ENCODE measurements at regions not wholly inside any gene's neighbourhood (a gene's known extent, or its start where the extent isn't known, plus 50 kb on each side); places are given as distances from the start of the nearest gene placed in this dataset.
"Not testable (repeated sequence)": the region's sequence is repeated elsewhere in the genome, so short reads cannot be mapped to it uniquely, and the experiment has no call there.

- Mint-ChIP-seq H3K27me3 (ENCODE audit: low read depth) (no peaks in the 10 kb centered on the region), H3K27ac (no peak overlapping the region)
- no peak for DNase-seq
Observed at GRCh38 chr12:23139026-23139425, 514.1 kb downstream of the ETNK1 start.

GRCh38 chr12:23140710-23141109 lies 515.7 kb downstream of the ETNK1 start:
- no peaks in the 10 kb centered on the region for H3K4me1 Mint-ChIP-seq (ENCODE audit: low read depth)
- H3K27me3 Mint-ChIP-seq (ENCODE audit: low read depth) = no peaks in the 10 kb centered on the region
- peaks cover 7% of the 10 kb centered on the region in 2 donors for H3K36me3 Mint-ChIP-seq (ENCODE audit: insufficient read depth in 2 of 2)
- H3K4me3 Mint-ChIP-seq = no peak overlapping the region
- DNase-seq = no peak
- H3K27ac Mint-ChIP-seq = no peak overlapping the region
- peaks cover 11 to 19% of the 10 kb centered on the region in 2 donors for H3K9me3 Mint-ChIP-seq
- no peak for ATAC-seq (replicated peaks in 1 of 2)

More at GRCh38 chr12:23139026-23139425, 514.1 kb downstream of the ETNK1 start:
- Mint-ChIP-seq H3K4me1 (ENCODE audit: low read depth) (no peaks in the 10 kb centered on the region), H3K36me3 (ENCODE audit: insufficient read depth in 2 of 2) (peaks cover 0 to 3% of the 10 kb centered on the region in 2 donors), H3K9me3 (peaks cover 1 to 9% of the 10 kb centered on the region in 2 donors), H3K4me3 (no peak overlapping the region)
- no peak for ATAC-seq (replicated peaks in 1 of 2)

- H3K27ac Mint-ChIP-seq = no peak overlapping the region
- H3K36me3 Mint-ChIP-seq (ENCODE audit: insufficient read depth in 2 of 2) = peaks cover 7% of the 10 kb centered on the region in 2 donors
- no peak overlapping the region for H3K4me3 Mint-ChIP-seq
- no peak for ATAC-seq (replicated peaks in 1 of 2)
- no peaks in the 10 kb centered on the region for H3K4me1 Mint-ChIP-seq (ENCODE audit: low read depth)
- H3K27me3 Mint-ChIP-seq (ENCODE audit: low read depth) = no peaks in the 10 kb centered on the region
- no peak for DNase-seq
- H3K9me3 Mint-ChIP-seq = peaks cover 12 to 16% of the 10 kb centered on the region in 2 donors
Observed at GRCh38 chr12:23141335-23141734, 516.4 kb downstream of the ETNK1 start.

GRCh38 chr12:23146070-23146469 lies 521.1 kb downstream of the ETNK1 start:
- H3K36me3 Mint-ChIP-seq (ENCODE audit: insufficient read depth in 2 of 2); H3K27ac Mint-ChIP-seq; H3K4me3 Mint-ChIP-seq; H3K27me3 Mint-ChIP-seq (ENCODE audit: low read depth); H3K4me1 Mint-ChIP-seq (ENCODE audit: low read depth); ATAC-seq (replicated peaks in 1 of 2); DNase-seq: not testable (repeated sequence)
- peaks cover 14 to 16% of the 10 kb centered on the region in 2 donors for H3K9me3 Mint-ChIP-seq

- no peaks in the 10 kb centered on the region for H3K9me3 Mint-ChIP-seq
- no peak overlapping the region for H3K27ac Mint-ChIP-seq
- no peaks in the 10 kb centered on the region for H3K36me3 Mint-ChIP-seq (ENCODE audit: insufficient read depth in 2 of 2)
- no peak overlapping the region for H3K4me3 Mint-ChIP-seq
- DNase-seq (no peak), ATAC-seq (replicated peaks in 1 of 2) (no peak)
- H3K27me3 Mint-ChIP-seq (ENCODE audit: low read depth) = no peaks in the 10 kb centered on the region
- no peaks in the 10 kb centered on the region for H3K4me1 Mint-ChIP-seq (ENCODE audit: low read depth)
Observed at GRCh38 chr12:23168459-23168858, 543.5 kb downstream of the ETNK1 start.

- peaks cover 0 to 4% of the 10 kb centered on the region in 2 donors for H3K9me3 Mint-ChIP-seq
- no peaks in the 10 kb centered on the region for H3K27me3 Mint-ChIP-seq (ENCODE audit: low read depth)
- H3K27ac Mint-ChIP-seq = no peak overlapping the region
- peaks cover 0 to 2% of the 10 kb centered on the region in 2 donors for H3K36me3 Mint-ChIP-seq (ENCODE audit: insufficient read depth in 2 of 2)
- no peak for ATAC-seq (replicated peaks in 1 of 2)
- no peak overlapping the region for H3K4me3 Mint-ChIP-seq
- H3K4me1 Mint-ChIP-seq (ENCODE audit: low read depth) = no peaks in the 10 kb centered on the region
- DNase-seq = no peak
Observed at GRCh38 chr12:23169012-23169695, 544.2 kb downstream of the ETNK1 start.

GRCh38 chr12:23169696-23170013 lies 544.7 kb downstream of the ETNK1 start:
- DNase-seq (no peak), ATAC-seq (replicated peaks in 1 of 2) (no peak)
- H3K9me3 Mint-ChIP-seq = peaks cover 0 to 4% of the 10 kb centered on the region in 2 donors
- H3K27ac Mint-ChIP-seq = no peak overlapping the region
- H3K27me3 Mint-ChIP-seq (ENCODE audit: low read depth) = no peaks in the 10 kb centered on the region
- H3K4me3 Mint-ChIP-seq = no peak overlapping the region
- no peaks in the 10 kb centered on the region for H3K4me1 Mint-ChIP-seq (ENCODE audit: low read depth)
- peaks cover 0 to 2% of the 10 kb centered on the region in 2 donors for H3K36me3 Mint-ChIP-seq (ENCODE audit: insufficient read depth in 2 of 2)

- no peak for DNase-seq
Observed at GRCh38 chr12:23174917-23175316, 549.9 kb downstream of the ETNK1 start.

GRCh38 chr12:23185346-23185745 lies 560.4 kb downstream of the ETNK1 start:
- H3K9me3 Mint-ChIP-seq = no peaks in the 10 kb centered on the region
- DNase-seq (no peak), ATAC-seq (replicated peaks in 1 of 2) (no peak)
- no peak overlapping the region for H3K4me3 Mint-ChIP-seq
- H3K27me3 Mint-ChIP-seq (ENCODE audit: low read depth) = no peaks in the 10 kb centered on the region
- H3K36me3 Mint-ChIP-seq (ENCODE audit: insufficient read depth in 2 of 2) = no peaks in the 10 kb centered on the region
- H3K27ac Mint-ChIP-seq = no peak overlapping the region
- H3K4me1 Mint-ChIP-seq (ENCODE audit: low read depth) = no peaks in the 10 kb centered on the region

More at GRCh38 chr12:23174917-23175316, 549.9 kb downstream of the ETNK1 start:
- peaks cover 0 to 2% of the 10 kb centered on the region in 2 donors for H3K36me3 Mint-ChIP-seq (ENCODE audit: insufficient read depth in 2 of 2)
- no peak for ATAC-seq (replicated peaks in 1 of 2)
- no peak overlapping the region for H3K4me3 Mint-ChIP-seq
- no peaks in the 10 kb centered on the region for H3K4me1 Mint-ChIP-seq (ENCODE audit: low read depth)
- no peak overlapping the region for H3K27ac Mint-ChIP-seq
- no peaks in the 10 kb centered on the region for H3K27me3 Mint-ChIP-seq (ENCODE audit: low read depth)
- peaks cover 0 to 4% of the 10 kb centered on the region in 2 donors for H3K9me3 Mint-ChIP-seq

- no peak overlapping the region for H3K4me3 Mint-ChIP-seq
- no peaks in the 10 kb centered on the region for H3K9me3 Mint-ChIP-seq
- DNase-seq (no peak), ATAC-seq (replicated peaks in 1 of 2) (no peak)
- H3K36me3 Mint-ChIP-seq (ENCODE audit: insufficient read depth in 2 of 2) = no peaks in the 10 kb centered on the region
- H3K27me3 Mint-ChIP-seq (ENCODE audit: low read depth) = no peaks in the 10 kb centered on the region
- no peaks in the 10 kb centered on the region for H3K4me1 Mint-ChIP-seq (ENCODE audit: low read depth)
- no peak overlapping the region for H3K27ac Mint-ChIP-seq
Observed at GRCh38 chr12:23186950-23187349, 562.0 kb downstream of the ETNK1 start.

GRCh38 chr12:23193552-23193951 lies 568.6 kb downstream of the ETNK1 start:
- Mint-ChIP-seq H3K27me3 (ENCODE audit: low read depth) (peaks cover 5% of the 10 kb centered on the region), H3K9me3 (peaks cover 0 to 3% of the 10 kb centered on the region in 2 donors), H3K36me3 (ENCODE audit: insufficient read depth in 2 of 2) (no peaks in the 10 kb centered on the region), H3K4me3 (no peak overlapping the region), H3K4me1 (ENCODE audit: low read depth) (no peaks in the 10 kb centered on the region), H3K27ac (no peak overlapping the region)
- ATAC-seq (replicated peaks in 1 of 2) = no peak
- DNase-seq = no peak

- H3K9me3 Mint-ChIP-seq = peaks cover 0 to 3% of the 10 kb centered on the region in 2 donors
- no peaks in the 10 kb centered on the region for H3K4me1 Mint-ChIP-seq (ENCODE audit: low read depth)
- H3K36me3 Mint-ChIP-seq (ENCODE audit: insufficient read depth in 2 of 2) = no peaks in the 10 kb centered on the region
- ATAC-seq (replicated peaks in 1 of 2) (no peak), DNase-seq (no peak)
- peaks cover 5% of the 10 kb centered on the region for H3K27me3 Mint-ChIP-seq (ENCODE audit: low read depth)
- H3K4me3 Mint-ChIP-seq = no peak overlapping the region
- no peak overlapping the region for H3K27ac Mint-ChIP-seq
Observed at GRCh38 chr12:23197266-23197665, 572.3 kb downstream of the ETNK1 start.

- H3K4me1 Mint-ChIP-seq (ENCODE audit: low read depth) = no peaks in the 10 kb centered on the region
- no peaks in the 10 kb centered on the region for H3K9me3 Mint-ChIP-seq
- H3K27me3 Mint-ChIP-seq (ENCODE audit: low read depth) = no peaks in the 10 kb centered on the region
- DNase-seq (no peak), ATAC-seq (replicated peaks in 1 of 2) (no peak)
- no peak overlapping the region for H3K27ac Mint-ChIP-seq
- no peaks in the 10 kb centered on the region for H3K36me3 Mint-ChIP-seq (ENCODE audit: insufficient read depth in 2 of 2)
- H3K4me3 Mint-ChIP-seq = no peak overlapping the region
Observed at GRCh38 chr12:23202728-23203127, 577.8 kb downstream of the ETNK1 start.

Measured in activated T-cell treated with anti-CD3 and anti-CD28 coated beads, Interleukin-2, amount 50 U/mL, for 72 hours (primary cell).